Neural cell (in vitro differentiated cells): ENCODE measurements at regions not wholly inside any gene's neighbourhood (a gene's known extent, or its start where the extent isn't known, plus 50 kb on each side); places are given as distances from the start of the nearest gene placed in this dataset.

Experiments used
- EP300 ChIP-seq: fragments of 450-650 bp; conservative IDR thresholded peaks from 2 replicates; pipeline ENCODE4 v1.6.1; 2014; ENCODE audit warnings: antibody characterized with exemption, mild to moderate bottlenecking, moderate library complexity; ENCODE audit not compliant: poor library complexity, severe bottlenecking
- EZH2 ChIP-seq: fragments of 200-600, 300-800 bp; shearing (Covaris generic), sonication (generic); IDR thresholded peaks from 2 replicates; pipeline ENCODE4 v1.6.1; 2014; ENCODE audit warnings: antibody characterized with exemption, low read length, borderline replicate concordance, mild to moderate bottlenecking; ENCODE audit not compliant: insufficient read depth, poor library complexity, severe bottlenecking
- POLR2AphosphoS5 ChIP-seq: IDR thresholded peaks from 2 replicates; pipeline ENCODE4 v1.6.1; 2012
- RAD21 ChIP-seq: fragments of 450-650 bp; conservative IDR thresholded peaks from 2 replicates; pipeline ENCODE4 v1.6.1; 2014; ENCODE audit warnings: antibody characterized with exemption, mild to moderate bottlenecking, moderate library complexity
- SMC3 ChIP-seq: fragments of 450-650 bp; conservative IDR thresholded peaks from 2 replicates; pipeline ENCODE4 v1.6.1; 2014; ENCODE audit warnings: antibody characterized with exemption, mild to moderate bottlenecking, moderate library complexity; ENCODE audit not compliant: poor library complexity
- TAF1 ChIP-seq: IDR thresholded peaks from 2 replicates; pipeline ENCODE4 v1.6.1; 2012; ENCODE audit warnings: low read depth
- TF ChIP-seq, protein P1 (sequence below): fragments of 450-650 bp; IDR thresholded peaks from 2 replicates; pipeline ENCODE4 v1.5.1; 2014; ENCODE audit warnings: antibody characterized with exemption, mild to moderate bottlenecking, moderate library complexity; ENCODE audit not compliant: poor library complexity, severe bottlenecking
- TF ChIP-seq, protein P2 (sequence below): IDR thresholded peaks from 2 replicates; pipeline ENCODE4 v1.6.1; 2012; ENCODE audit warnings: borderline replicate concordance

DNA sequence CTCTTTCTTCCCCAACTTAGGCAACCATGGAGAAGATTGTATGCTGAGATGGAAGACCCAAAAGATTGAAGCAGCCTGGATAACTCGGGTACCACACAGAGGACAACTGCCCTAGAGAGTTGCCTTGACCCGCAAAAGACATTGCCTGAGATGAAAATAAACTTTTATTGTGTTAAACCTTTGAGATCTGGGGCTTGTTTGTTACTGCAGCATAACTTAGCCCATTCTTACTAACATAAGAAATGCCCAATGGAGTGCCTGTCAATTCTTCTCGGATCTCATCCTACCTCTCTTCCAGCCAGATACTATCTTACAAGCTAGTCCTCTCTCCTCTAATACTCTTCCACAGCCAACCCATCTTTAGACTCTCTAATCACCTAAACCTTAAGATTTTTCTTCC is 76.8 kb downstream of the GCNT4 start:
- TF ChIP-seq, protein P1, sequence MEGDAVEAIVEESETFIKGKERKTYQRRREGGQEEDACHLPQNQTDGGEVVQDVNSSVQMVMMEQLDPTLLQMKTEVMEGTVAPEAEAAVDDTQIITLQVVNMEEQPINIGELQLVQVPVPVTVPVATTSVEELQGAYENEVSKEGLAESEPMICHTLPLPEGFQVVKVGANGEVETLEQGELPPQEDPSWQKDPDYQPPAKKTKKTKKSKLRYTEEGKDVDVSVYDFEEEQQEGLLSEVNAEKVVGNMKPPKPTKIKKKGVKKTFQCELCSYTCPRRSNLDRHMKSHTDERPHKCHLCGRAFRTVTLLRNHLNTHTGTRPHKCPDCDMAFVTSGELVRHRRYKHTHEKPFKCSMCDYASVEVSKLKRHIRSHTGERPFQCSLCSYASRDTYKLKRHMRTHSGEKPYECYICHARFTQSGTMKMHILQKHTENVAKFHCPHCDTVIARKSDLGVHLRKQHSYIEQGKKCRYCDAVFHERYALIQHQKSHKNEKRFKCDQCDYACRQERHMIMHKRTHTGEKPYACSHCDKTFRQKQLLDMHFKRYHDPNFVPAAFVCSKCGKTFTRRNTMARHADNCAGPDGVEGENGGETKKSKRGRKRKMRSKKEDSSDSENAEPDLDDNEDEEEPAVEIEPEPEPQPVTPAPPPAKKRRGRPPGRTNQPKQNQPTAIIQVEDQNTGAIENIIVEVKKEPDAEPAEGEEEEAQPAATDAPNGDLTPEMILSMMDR = no peak
- no peak for TF ChIP-seq TAF1
- no peak for TF ChIP-seq EZH2
- TF ChIP-seq POLR2AphosphoS5 = no peak
- TF ChIP-seq, protein P2, sequence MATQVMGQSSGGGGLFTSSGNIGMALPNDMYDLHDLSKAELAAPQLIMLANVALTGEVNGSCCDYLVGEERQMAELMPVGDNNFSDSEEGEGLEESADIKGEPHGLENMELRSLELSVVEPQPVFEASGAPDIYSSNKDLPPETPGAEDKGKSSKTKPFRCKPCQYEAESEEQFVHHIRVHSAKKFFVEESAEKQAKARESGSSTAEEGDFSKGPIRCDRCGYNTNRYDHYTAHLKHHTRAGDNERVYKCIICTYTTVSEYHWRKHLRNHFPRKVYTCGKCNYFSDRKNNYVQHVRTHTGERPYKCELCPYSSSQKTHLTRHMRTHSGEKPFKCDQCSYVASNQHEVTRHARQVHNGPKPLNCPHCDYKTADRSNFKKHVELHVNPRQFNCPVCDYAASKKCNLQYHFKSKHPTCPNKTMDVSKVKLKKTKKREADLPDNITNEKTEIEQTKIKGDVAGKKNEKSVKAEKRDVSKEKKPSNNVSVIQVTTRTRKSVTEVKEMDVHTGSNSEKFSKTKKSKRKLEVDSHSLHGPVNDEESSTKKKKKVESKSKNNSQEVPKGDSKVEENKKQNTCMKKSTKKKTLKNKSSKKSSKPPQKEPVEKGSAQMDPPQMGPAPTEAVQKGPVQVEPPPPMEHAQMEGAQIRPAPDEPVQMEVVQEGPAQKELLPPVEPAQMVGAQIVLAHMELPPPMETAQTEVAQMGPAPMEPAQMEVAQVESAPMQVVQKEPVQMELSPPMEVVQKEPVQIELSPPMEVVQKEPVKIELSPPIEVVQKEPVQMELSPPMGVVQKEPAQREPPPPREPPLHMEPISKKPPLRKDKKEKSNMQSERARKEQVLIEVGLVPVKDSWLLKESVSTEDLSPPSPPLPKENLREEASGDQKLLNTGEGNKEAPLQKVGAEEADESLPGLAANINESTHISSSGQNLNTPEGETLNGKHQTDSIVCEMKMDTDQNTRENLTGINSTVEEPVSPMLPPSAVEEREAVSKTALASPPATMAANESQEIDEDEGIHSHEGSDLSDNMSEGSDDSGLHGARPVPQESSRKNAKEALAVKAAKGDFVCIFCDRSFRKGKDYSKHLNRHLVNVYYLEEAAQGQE = no peak
- no peak for TF ChIP-seq EP300
- no peak for TF ChIP-seq SMC3
- TF ChIP-seq RAD21 = no peak
